SKM-1 treated with dmso at 0.1 percent for 144 hours (cell line): ENCODE measurements at regions not wholly inside any gene's neighbourhood (a gene's known extent, or its start where the extent isn't known, plus 50 kb on each side); places are given as distances from the start of the nearest gene placed in this dataset.
A peak's percentile ranks its signal among the peaks of the same experiment; 100 is the strongest.

Source experiments
- DNase-seq: peaks from one replicate; lab custom pipeline; 2025; ENCODE audit not compliant: unreplicated experiment; lab: John Stamatoyannopoulos, UW

- no peak for DNase-seq
Observed at GRCh38 chr12:105793421-105793820, 345.3 kb downstream of the NUAK1 start.

- DNase-seq: no peak
Observed at GRCh38 chr12:105798256-105798845, 340.4 kb downstream of the NUAK1 start.

- no peak for DNase-seq
Observed at GRCh38 chr12:105799103-105799502, 339.7 kb downstream of the NUAK1 start.

DNA sequence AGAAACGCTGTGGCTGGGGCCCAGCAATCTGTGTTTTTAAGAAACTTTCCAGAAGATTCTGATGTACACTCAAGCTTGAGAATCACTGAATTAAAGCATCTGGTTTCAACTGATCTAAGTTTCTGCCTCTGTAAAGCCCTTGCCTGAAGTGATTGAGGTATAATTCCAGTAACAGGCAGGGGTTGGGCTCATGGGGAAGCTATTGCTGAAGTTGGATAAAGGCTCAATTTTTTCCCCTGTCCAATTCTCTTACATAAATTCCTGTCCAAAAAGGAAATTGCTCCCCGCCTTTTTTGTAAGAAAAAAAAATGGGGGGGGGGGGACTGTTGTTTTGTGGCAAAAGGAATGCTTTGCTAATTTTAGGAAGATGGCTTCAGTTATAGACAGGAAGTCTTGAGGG lies 337.4 kb downstream of the NUAK1 start:
- DNase-seq: no peak

GRCh38 chr12:105803292-105803691 lies 335.5 kb downstream of the NUAK1 start:
- no peak for DNase-seq

DNA sequence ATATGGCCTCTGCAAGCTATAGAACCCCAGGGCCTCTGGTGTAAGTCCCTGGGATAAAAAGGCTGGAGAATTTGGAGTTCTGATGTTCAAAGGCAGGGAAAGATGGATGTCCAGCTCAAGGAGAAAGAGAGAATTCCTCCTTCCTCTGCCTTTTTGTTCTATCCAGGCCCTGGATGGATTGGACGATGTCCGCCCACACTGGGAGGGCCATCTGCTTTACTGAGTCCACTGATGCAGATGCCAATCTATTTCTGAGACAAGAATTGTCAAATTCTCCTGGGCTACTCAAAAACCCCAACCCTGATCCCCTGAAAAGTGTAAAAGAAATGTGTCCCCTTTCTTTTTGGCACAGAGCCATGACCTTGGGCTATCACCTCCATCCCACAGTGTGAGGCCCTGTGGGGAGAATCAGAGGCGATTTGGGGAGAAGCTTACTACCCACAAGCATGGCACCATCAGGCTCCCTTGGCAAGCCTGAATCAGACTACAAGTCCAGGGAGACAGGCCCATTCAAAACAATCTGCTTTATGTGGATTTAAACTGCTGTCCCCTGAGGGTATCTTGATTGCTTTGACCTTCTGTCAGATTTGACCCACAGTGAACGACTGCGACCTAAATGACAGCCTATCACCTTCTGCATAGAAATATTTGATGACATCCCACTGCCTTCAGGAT lies 334.0 kb downstream of the NUAK1 start:
- no peak for DNase-seq

DNA sequence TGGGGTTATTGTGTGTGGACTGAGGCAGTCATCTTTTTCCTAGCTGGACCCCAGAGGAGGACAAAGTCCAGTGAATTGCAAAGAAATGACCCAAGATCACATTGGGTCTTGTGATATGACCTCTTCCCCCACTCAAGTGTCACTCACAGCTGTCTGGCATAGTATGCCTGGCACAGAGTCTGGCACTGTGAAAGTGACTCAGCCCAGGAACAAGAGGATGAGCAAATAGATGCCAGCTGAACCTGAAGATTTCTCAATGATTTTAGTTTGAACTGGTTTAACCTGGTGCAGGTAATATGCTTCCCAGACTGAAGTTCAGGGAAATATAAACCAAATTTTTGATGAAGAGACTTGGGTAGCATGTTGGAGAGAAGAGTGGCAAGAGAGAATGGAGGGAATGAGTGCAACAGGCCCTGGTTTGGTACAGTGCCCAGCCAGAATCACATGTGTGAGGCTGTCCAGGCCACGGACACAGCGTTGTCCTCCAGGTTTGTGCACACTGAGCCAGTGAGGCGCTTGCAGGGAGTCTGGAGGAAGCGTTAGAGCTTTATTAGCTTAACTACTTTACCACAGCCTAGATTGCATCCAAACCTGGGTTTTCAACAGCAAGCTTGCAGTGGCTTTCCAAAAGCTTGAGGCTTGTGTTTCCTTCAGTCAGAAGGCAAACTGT lies 332.9 kb downstream of the NUAK1 start:
- no peak for DNase-seq

DNA sequence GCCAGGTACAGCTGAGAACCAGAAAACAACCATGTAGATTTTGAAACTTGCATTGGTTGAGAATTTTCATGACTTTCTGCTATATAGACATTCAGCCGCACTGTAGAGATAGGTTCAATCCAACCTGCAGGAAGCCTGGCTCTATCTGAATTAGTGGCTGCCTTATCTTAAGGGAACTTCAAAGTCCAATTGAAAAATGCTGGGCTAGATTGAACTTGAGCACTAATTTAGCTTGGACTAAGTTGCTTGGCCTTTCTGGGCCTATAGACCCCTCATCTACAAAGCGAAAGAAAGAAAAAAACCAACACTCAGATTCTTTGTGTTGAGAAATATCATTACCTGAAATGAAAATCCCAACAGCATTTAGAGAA lies 332.4 kb downstream of the NUAK1 start:
- no peak for DNase-seq

- DNase-seq: no peak
Observed at GRCh38 chr12:105812366-105812765, 326.4 kb downstream of the NUAK1 start.

DNA sequence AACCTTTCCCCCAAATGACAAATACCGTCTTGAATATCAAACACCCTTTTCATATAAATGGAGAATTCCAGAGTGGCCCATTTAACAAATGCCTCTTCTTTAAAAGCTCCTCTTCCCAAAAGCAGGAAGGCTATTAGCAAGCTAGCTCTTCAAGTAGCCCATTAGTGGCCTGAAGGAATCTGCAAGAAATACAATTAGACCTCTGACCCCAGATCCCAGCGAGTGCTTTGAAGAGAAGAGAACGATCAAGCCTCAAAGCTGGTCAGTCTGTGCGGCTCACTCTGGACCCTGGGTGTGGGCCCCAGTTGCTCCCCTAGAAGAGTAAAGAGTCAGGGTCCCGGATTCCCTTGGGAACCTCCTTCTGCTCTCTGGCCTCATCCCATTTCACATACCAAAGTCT lies 325.6 kb downstream of the NUAK1 start:
- DNase-seq: no peak

DNA sequence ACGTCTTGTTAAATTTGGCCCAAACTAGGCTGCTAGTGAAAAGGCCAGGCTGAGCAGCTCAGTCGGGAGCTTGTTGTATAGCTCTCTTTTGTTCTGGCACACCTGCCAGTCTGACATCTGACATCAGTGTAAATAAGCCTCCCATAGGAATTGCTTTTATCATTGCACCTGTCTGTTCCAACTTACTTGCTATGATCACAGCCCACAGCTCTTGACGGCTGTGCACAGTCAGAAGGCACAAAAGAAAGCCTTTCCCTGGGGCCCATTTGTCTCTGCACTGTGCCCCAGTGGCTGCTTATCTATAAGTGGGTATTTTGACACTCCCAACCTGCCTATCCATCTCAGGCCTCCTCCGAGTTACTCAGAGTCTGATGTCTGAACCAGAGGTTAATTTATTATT lies 324.5 kb downstream of the NUAK1 start:
- no peak for DNase-seq

GRCh38 chr12:105819549-105819948 lies 319.2 kb downstream of the NUAK1 start:
- no peak for DNase-seq

DNA sequence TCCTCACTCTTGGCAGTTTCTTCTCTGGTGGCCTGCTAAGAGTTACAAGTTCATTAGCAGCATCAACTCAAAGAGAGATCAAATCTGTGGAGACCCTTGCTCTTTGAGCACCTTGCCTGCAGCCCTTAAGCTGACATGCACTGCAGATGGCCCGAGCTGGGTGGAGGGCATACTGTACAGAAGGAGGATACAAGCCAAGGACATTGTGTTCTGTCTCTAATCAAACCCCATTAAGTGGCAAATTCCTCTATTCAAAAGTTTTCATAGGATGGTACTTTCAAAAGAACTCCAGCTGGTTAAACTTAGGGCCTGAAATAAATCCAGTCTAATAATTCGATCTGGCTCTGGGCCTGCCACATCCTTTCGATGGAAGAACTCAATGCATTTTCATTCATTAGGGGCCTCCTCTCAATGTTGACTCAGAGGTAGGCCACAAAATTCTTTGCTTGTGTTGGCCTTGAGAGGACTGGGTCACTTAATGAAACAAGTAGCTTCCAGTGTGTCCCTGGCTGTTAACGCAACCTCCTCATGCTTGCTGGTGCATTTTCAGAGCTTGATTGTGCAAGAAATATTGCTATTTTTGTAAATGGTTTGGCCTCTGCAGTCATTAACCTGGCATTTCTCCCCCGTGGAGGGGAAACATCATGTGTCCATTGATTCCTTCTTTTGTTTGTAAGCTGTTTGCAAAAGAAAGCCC lies 318.2 kb downstream of the NUAK1 start:
- DNase-seq: peak; percentile 43

GRCh38 chr12:105822131-105823105 lies 316.3 kb downstream of the NUAK1 start:
- DNase-seq: no peak

GRCh38 chr12:105823810-105824209 lies 314.9 kb downstream of the NUAK1 start:
- DNase-seq: no peak

GRCh38 chr12:105825141-105825540 lies 313.6 kb downstream of the NUAK1 start:
- no peak for DNase-seq

DNA sequence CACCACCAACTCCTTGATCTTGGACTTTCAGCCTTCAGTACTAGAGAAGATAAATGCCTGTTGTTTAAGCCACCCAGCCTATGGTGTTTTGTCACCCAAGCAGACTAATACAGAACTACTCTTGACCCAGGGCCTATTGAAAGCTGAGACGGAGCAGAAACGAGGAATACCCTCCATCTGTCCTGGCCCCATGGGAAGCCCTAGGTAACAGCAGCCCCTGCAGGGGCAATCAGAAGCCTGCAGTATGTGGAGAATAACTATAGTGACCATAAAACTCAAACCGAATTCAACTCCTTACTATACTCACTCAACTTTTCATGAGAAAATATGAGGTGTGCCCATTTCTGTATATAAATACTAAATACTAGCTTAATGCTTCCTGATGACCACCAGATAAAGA lies 307.4 kb downstream of the NUAK1 start:
- DNase-seq: no peak

DNA sequence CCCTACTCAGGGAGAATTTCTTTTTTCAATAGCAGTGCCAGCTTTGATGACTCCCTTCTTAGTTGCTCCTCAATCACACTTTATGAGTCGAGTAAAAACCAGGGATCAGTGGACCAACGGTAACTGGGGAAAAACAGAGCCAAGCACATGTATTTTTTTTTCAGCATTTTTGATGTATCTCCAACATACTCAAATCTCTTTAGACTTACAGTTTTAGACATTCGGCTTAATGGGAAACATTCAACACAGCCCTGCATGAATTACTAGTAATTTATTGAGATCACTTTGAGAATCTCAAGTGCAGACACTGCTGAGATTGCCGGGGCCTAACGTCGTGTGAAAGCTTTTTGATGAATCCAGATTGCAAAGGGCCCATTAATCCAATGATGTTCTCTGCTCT lies 306.7 kb downstream of the NUAK1 start:
- DNase-seq: no peak

GRCh38 chr12:105832806-105833205 lies 305.9 kb downstream of the NUAK1 start:
- DNase-seq: no peak

- no peak for DNase-seq
Observed at GRCh38 chr12:105834496-105834895, 304.3 kb downstream of the NUAK1 start.
